Endothelial cell of umbilical vein (primary cell): ENCODE measurements at regions not wholly inside any gene's neighbourhood (a gene's known extent, or its start where the extent isn't known, plus 50 kb on each side); places are given as distances from the start of the nearest gene placed in this dataset.

Experiments used
- BruUV-seq: library from RNA; stranded (reverse); fragments of 400-500 nt; replicated peaks from 2 replicates; lab custom pipeline; 2021; lab: Mats Ljungman, UMichigan
- CTCF ChIA-PET: fragments of 300-600, 350-600 bp; sonication (Branson Sonifier 250); formaldehyde crosslinking; loops from one replicate; lab custom pipeline; 2021; ENCODE audit warnings: antibody characterized with exemption, inconsistent platforms; lab: Charles Lee
- POLR2A ChIA-PET: fragments of 300-600, 350-600 bp; sonication (Branson Sonifier 250); formaldehyde crosslinking; loops from one replicate; lab custom pipeline; 2021; ENCODE audit warnings: antibody characterized with exemption, inconsistent platforms; lab: Charles Lee
- DNase-seq: peaks from one replicate; pipeline ENCODE4 v3.0.0-alpha.2; 2011; ENCODE audit warnings: low read depth, low spot score
- FAIRE-seq: peaks from 2 replicates; lab custom pipeline; 2011; peaks lifted over from hg19 to GRCh38; lab: Jason Lieb, UNC
- H2AFZ ChIP-seq: 2 replicates; pipeline ENCODE4 v1.6.0; 2012; ENCODE audit warnings: low read depth, low read length, control low read depth, inconsistent platforms
- H3K27ac ChIP-seq: 2 replicates; pipeline ENCODE4 v1.5.1; 2011; ENCODE audit warnings: low read depth, mild to moderate bottlenecking, control low read depth, low read length, moderate library complexity; ENCODE audit not compliant: insufficient read depth
- H3K27me3 ChIP-seq, 2 experiments: 2 replicates each; pipeline versions ENCODE4 v1.6.0 to v1.6.1; 2011; ENCODE audit warnings: low read length in 2 of 2, mixed read lengths in 1 of 2; ENCODE audit not compliant: control insufficient read depth in 2 of 2, insufficient read depth in 2 of 2
- H3K36me3 ChIP-seq, 2 experiments: 2 replicates in 1 of 2; 3 replicates in 1 of 2; pipeline ENCODE4 v1.5.1; 2011; ENCODE audit warnings: low read length in 2 of 2, mild to moderate bottlenecking in 1 of 2, moderate library complexity in 1 of 2; ENCODE audit not compliant: control insufficient read depth in 2 of 2, insufficient read depth in 2 of 2; ENCODE audit errors: extremely low read depth in 1 of 2
- H3K4me1 ChIP-seq: 3 replicates; pipeline ENCODE4 v1.5.1; 2011; ENCODE audit warnings: mild to moderate bottlenecking, low read length; ENCODE audit not compliant: control insufficient read depth, insufficient read depth; ENCODE audit errors: extremely low read depth
- H3K4me2 ChIP-seq: 2 replicates; pipeline ENCODE4 v1.6.1; 2011; ENCODE audit warnings: low read length, control low read depth, mixed read lengths; ENCODE audit not compliant: insufficient read depth
- H3K4me3 ChIP-seq, 3 experiments: fragments of 200-600 bp in 1 of 3; sonication (generic), shearing (Covaris generic) in 1 of 3; replicated peaks in 1 of 3; 2 replicates each; pipeline ENCODE4 v1.5.1; 2011 to 2016; ENCODE audit warnings: control low read depth in 3 of 3, low read length in 3 of 3, mild to moderate bottlenecking in 2 of 3, inconsistent platforms in 1 of 3, low read depth in 1 of 3, moderate library complexity in 1 of 3; ENCODE audit not compliant: insufficient read depth in 1 of 3
- H3K79me2 ChIP-seq: 2 replicates; pipeline ENCODE4 v1.6.0; 2012; ENCODE audit warnings: low read length, inconsistent platforms; ENCODE audit not compliant: control insufficient read depth, insufficient read depth
- H3K9ac ChIP-seq: replicated peaks from 2 replicates; pipeline ENCODE3; 2011; ENCODE audit warnings: low read length, control low read depth; ENCODE audit not compliant: insufficient read depth; ENCODE audit errors: extremely low read depth
- H3K9me1 ChIP-seq: replicated peaks from 3 replicates; pipeline ENCODE4 v1.6.0; 2011; ENCODE audit warnings: mild to moderate bottlenecking, low read length; ENCODE audit not compliant: control insufficient read depth, insufficient read depth; ENCODE audit errors: extremely low read depth
- H3K9me3 ChIP-seq: replicated peaks from 2 replicates; pipeline ENCODE4 v1.5.1; 2012; ENCODE audit warnings: low read length, inconsistent platforms; ENCODE audit not compliant: control insufficient read depth, insufficient read depth
- H4K20me1 ChIP-seq: replicated peaks from 2 replicates; pipeline ENCODE3; 2011; ENCODE audit warnings: mild to moderate bottlenecking, low read length; ENCODE audit not compliant: control insufficient read depth, insufficient read depth; ENCODE audit errors: extremely low read depth
- CTCF ChIP-seq, 2 donors: IDR thresholded peaks; 1 replicate in 1 of 2; 2 replicates in 1 of 2; pipeline ENCODE4 v1.5.1; 2011; ENCODE audit warnings: low read length in 2 of 2, mild to moderate bottlenecking in 2 of 2, moderate library complexity in 2 of 2, control low read depth in 1 of 2, inconsistent platforms in 1 of 2, low read depth in 1 of 2; ENCODE audit not compliant: insufficient read depth in 1 of 2; ENCODE audit errors: extremely low read depth in 1 of 2
- EZH2 ChIP-seq: IDR thresholded peaks from 2 replicates; pipeline ENCODE4 v1.6.1; 2012; ENCODE audit warnings: borderline replicate concordance, low read depth, mild to moderate bottlenecking, moderate library complexity, low read length, inconsistent platforms; ENCODE audit not compliant: severe bottlenecking
- FOS ChIP-seq: IDR thresholded peaks from 2 replicates; pipeline ENCODE4 v1.6.1; 2011; ENCODE audit warnings: mild to moderate bottlenecking, low read length, moderate library complexity, borderline replicate concordance; ENCODE audit not compliant: insufficient read depth
- GATA2 ChIP-seq: IDR thresholded peaks from 2 replicates; pipeline ENCODE4 v1.7.0; 2011; ENCODE audit warnings: low read depth, mild to moderate bottlenecking, moderate library complexity, mixed read lengths, low read length; ENCODE audit not compliant: insufficient read length, insufficient read depth
- JUN ChIP-seq: IDR thresholded peaks from 2 replicates; pipeline ENCODE4 v1.6.1; 2011; ENCODE audit warnings: borderline replicate concordance, low read depth; ENCODE audit not compliant: insufficient read length, insufficient read depth
- MAX ChIP-seq: IDR thresholded peaks from 2 replicates; pipeline ENCODE4 v1.6.1; 2011; ENCODE audit not compliant: insufficient read depth, insufficient read length
- MYC ChIP-seq: IDR thresholded peaks from one replicate; pipeline ENCODE4 v1.6.1; 2011; ENCODE audit warnings: mild to moderate bottlenecking, low read depth, low read length
- POLR2A ChIP-seq: IDR thresholded peaks from 2 replicates; pipeline ENCODE4 v1.6.1; 2012; ENCODE audit warnings: low read depth, mild to moderate bottlenecking, control low read depth, low read length
- POLR2AphosphoS5 ChIP-seq: IDR thresholded peaks from 2 replicates; pipeline ENCODE4 v1.6.1; 2012; ENCODE audit warnings: low read depth, mild to moderate bottlenecking, control low read depth, low read length, moderate library complexity; ENCODE audit not compliant: insufficient read depth
- dilution Hi-C: fragments of 300-500 bp; cut with MboI; formaldehyde crosslinking; loops from one replicate; pipeline ENCODE4 v1.15.0; 2019; ENCODE audit warnings: low sequenced_read_pairs; ENCODE audit not compliant: extremely low pct_ligation_motif_present
- intact Hi-C: fragments of 100-400 bp; cut with micrococcal nuclease; formaldehyde crosslinking; loops from one replicate; pipeline ENCODE4 v1.10.0; 2022

GRCh38 chr18:55990186-55990585 lies 402.2 kb upstream of the TCF4 start:
- H3K9me1 ChIP-seq, result no peaks in the 10 kb centered on the region
- intact Hi-C loops, result no loop called here
- TF ChIP-seq MAX, result no peak
- no peak for TF ChIP-seq EZH2
- TF ChIP-seq MYC, result no peak
- no peak for TF ChIP-seq JUN
- TF ChIP-seq CTCF (IDR thresholded peaks at IDR 0.05; ENCODE audit: extremely low read depth in 1 of 2, insufficient read depth in 1 of 2, low read depth in 1 of 2, low read length in 2 of 2), result no peak
- no peak for TF ChIP-seq GATA2
- TF ChIP-seq FOS, result no peak
- no peak for TF ChIP-seq POLR2A
- no peak for TF ChIP-seq POLR2AphosphoS5
- POLR2A ChIA-PET, result no interaction called here
- dilution Hi-C loops, result no loop called here
- no TSS peak for BruUV-seq
- H3K4me3 ChIP-seq, result no peak overlapping the region
- no peaks in the 10 kb centered on the region for H4K20me1 ChIP-seq
- H3K27ac ChIP-seq, result no peak overlapping the region
- CTCF ChIA-PET, result interaction anchor here (1.2 kb wide), 1 partner anchor 12 kb away, joined by 3 read pairs; no protein-coding TSS in a partner anchor
- H3K4me1 ChIP-seq, result peaks cover 10% of the 10 kb centered on the region
- H3K27me3 ChIP-seq, result no peaks in the 10 kb centered on the region
- H3K36me3 ChIP-seq, result no peaks in the 10 kb centered on the region
- FAIRE-seq (no peak), DNase-seq (no peak)
- H3K79me2 ChIP-seq, result no peaks in the 10 kb centered on the region
- H3K4me2 ChIP-seq, result no peak overlapping the region
- H3K9ac ChIP-seq, result no peak overlapping the region
- no peaks in the 10 kb centered on the region for H3K9me3 ChIP-seq
- no peak overlapping the region for H2AFZ ChIP-seq
